ENCODE measurements at regions not wholly inside any gene's neighbourhood (a gene's known extent, or its start where the extent isn't known, plus 50 kb on each side); places are given as distances from the start of the nearest gene placed in this dataset.

DNA sequence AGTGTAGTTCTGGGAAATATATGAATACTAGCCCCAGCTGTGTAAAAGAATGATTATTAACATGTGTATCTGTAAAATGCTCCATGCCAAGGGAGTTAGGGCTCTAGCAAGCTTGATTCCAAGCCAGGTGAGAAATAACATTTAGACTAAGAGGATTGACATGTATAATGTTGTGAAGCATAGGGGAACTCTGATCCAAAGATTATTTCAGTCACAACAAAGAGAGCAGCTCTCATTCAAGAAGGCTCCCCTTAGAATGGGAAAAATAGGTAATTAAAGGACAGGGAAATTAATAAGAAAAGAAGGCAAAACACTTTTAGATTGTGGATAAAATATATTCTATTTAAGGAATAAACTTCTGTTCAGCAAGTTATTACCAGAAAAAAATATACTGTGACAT lies 347.3 kb upstream of the CDH7 start:
- TF ChIP-seq TOX (CRISPR knock-in tag; IDR thresholded peaks at IDR 0.05; ENCODE audit: borderline replicate concordance) = no peak
- no peak for TF ChIP-seq RARB (CRISPR knock-in tag; IDR thresholded peaks at IDR 0.05)
- TF ChIP-seq TCF4 (CRISPR knock-in tag; IDR thresholded peaks at IDR 0.05; ENCODE audit: borderline replicate concordance) = no peak
- TF ChIP-seq ESRRG (CRISPR knock-in tag; IDR thresholded peaks at IDR 0.05) = no peak
- TF ChIP-seq, protein P1, sequence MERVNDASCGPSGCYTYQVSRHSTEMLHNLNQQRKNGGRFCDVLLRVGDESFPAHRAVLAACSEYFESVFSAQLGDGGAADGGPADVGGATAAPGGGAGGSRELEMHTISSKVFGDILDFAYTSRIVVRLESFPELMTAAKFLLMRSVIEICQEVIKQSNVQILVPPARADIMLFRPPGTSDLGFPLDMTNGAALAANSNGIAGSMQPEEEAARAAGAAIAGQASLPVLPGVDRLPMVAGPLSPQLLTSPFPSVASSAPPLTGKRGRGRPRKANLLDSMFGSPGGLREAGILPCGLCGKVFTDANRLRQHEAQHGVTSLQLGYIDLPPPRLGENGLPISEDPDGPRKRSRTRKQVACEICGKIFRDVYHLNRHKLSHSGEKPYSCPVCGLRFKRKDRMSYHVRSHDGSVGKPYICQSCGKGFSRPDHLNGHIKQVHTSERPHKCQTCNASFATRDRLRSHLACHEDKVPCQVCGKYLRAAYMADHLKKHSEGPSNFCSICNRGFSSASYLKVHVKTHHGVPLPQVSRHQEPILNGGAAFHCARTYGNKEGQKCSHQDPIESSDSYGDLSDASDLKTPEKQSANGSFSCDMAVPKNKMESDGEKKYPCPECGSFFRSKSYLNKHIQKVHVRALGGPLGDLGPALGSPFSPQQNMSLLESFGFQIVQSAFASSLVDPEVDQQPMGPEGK (CRISPR knock-in tag; IDR thresholded peaks at IDR 0.05; ENCODE audit: borderline replicate concordance) = no peak
- TF ChIP-seq CSDC2 (CRISPR knock-in tag; IDR thresholded peaks at IDR 0.05) = no peak
- TF ChIP-seq PPARA (CRISPR knock-in tag; IDR thresholded peaks at IDR 0.05; ENCODE audit: borderline replicate concordance) = no peak
- TF ChIP-seq, protein P2, sequence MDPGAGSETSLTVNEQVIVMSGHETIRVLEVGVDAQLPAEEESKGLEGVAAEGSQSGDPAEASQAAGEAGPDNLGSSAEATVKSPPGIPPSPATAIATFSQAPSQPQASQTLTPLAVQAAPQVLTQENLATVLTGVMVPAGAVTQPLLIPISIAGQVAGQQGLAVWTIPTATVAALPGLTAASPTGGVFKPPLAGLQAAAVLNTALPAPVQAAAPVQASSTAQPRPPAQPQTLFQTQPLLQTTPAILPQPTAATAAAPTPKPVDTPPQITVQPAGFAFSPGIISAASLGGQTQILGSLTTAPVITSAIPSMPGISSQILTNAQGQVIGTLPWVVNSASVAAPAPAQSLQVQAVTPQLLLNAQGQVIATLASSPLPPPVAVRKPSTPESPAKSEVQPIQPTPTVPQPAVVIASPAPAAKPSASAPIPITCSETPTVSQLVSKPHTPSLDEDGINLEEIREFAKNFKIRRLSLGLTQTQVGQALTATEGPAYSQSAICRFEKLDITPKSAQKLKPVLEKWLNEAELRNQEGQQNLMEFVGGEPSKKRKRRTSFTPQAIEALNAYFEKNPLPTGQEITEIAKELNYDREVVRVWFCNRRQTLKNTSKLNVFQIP (CRISPR knock-in tag; IDR thresholded peaks at IDR 0.05; ENCODE audit: borderline replicate concordance, low read depth) = no peak
- TF ChIP-seq ARNTL (CRISPR knock-in tag; IDR thresholded peaks at IDR 0.05; ENCODE audit: borderline replicate concordance, low read depth) = no peak
- TF ChIP-seq, protein P3, sequence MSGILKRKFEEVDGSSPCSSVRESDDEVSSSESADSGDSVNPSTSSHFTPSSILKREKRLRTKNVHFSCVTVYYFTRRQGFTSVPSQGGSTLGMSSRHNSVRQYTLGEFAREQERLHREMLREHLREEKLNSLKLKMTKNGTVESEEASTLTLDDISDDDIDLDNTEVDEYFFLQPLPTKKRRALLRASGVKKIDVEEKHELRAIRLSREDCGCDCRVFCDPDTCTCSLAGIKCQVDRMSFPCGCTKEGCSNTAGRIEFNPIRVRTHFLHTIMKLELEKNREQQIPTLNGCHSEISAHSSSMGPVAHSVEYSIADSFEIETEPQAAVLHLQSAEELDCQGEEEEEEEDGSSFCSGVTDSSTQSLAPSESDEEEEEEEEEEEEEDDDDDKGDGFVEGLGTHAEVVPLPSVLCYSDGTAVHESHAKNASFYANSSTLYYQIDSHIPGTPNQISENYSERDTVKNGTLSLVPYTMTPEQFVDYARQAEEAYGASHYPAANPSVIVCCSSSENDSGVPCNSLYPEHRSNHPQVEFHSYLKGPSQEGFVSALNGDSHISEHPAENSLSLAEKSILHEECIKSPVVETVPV (CRISPR knock-in tag; IDR thresholded peaks at IDR 0.05) = no peak
- TF ChIP-seq OSR1 (CRISPR knock-in tag; IDR thresholded peaks at IDR 0.05) = no peak
- no peak for TF ChIP-seq ZC3H10 (CRISPR knock-in tag; IDR thresholded peaks at IDR 0.05)
- TF ChIP-seq ZFP3 (CRISPR knock-in tag; IDR thresholded peaks at IDR 0.05) = no peak
